K562 (cell line): ENCODE measurements at regions not wholly inside any gene's neighbourhood (a gene's known extent, or its start where the extent isn't known, plus 50 kb on each side); places are given as distances from the start of the nearest gene placed in this dataset.

Experiments used
- ASH1L ChIP-seq: fragments of 450-650 bp; IDR thresholded peaks from 2 replicates; pipeline ENCODE4 v1.6.1; 2018; ENCODE audit warnings: borderline replicate concordance, mild to moderate bottlenecking, low read depth; ENCODE audit not compliant: partially characterized antibody
- KDM4B ChIP-seq, 2 experiments: fragments of 450-650 bp in 1 of 2; sonication (generic) in 1 of 2; IDR thresholded peaks; 2 replicates each; pipeline ENCODE4 v1.6.1; 2016 to 2017; ENCODE audit warnings: borderline replicate concordance in 2 of 2, antibody characterized with exemption in 1 of 2, low read depth in 1 of 2, mild to moderate bottlenecking in 1 of 2
- MAFG ChIP-seq: fragments of 450-650 bp; conservative IDR thresholded peaks from 2 replicates; pipeline ENCODE4 v1.6.1; 2016; ENCODE audit warnings: missing genetic modification characterization, missing compliant biosample characterization
- MTA1 ChIP-seq: fragments of 450-650 bp; IDR thresholded peaks from 2 replicates; pipeline ENCODE4 v1.6.1; 2017; ENCODE audit warnings: borderline replicate concordance
- RCOR1 ChIP-seq, 2 experiments: IDR thresholded peaks; 2 replicates each; pipeline ENCODE4 v1.6.1; 2012; ENCODE audit warnings: low read depth in 2 of 2, low read length in 2 of 2, borderline replicate concordance in 1 of 2, improper control_type of control experiment in 1 of 2
- SOX6 ChIP-seq: fragments of 450-650 bp; IDR thresholded peaks from 2 replicates; pipeline ENCODE4 v1.6.1; 2014; ENCODE audit warnings: mild to moderate bottlenecking
- ZNF311 ChIP-seq: fragments of 250-450 bp; sonication (Bioruptor Pico); IDR thresholded peaks from 2 replicates; pipeline ENCODE4 v1.4.0; 2020; ENCODE audit warnings: mild to moderate bottlenecking, moderate library complexity
- TF ChIP-seq, protein P1 (sequence below): IDR thresholded peaks from 2 replicates; pipeline ENCODE4 v1.6.1; 2011; ENCODE audit not compliant: insufficient read length; ENCODE audit errors: extremely low read depth
- TF ChIP-seq, protein P2 (sequence below), 3 experiments: IDR thresholded peaks in 2 of 3; conservative IDR thresholded peaks in 1 of 3; 2 replicates each; pipeline ENCODE4 v1.5.1; 2011 to 2012; ENCODE audit warnings: low read length in 3 of 3, mild to moderate bottlenecking in 3 of 3, control low read depth in 2 of 3, improper control_type of control experiment in 1 of 3, inconsistent platforms in 1 of 3, low read depth in 1 of 3, mixed read lengths in 1 of 3, moderate library complexity in 1 of 3; ENCODE audit not compliant: insufficient read depth in 2 of 3

DNA sequence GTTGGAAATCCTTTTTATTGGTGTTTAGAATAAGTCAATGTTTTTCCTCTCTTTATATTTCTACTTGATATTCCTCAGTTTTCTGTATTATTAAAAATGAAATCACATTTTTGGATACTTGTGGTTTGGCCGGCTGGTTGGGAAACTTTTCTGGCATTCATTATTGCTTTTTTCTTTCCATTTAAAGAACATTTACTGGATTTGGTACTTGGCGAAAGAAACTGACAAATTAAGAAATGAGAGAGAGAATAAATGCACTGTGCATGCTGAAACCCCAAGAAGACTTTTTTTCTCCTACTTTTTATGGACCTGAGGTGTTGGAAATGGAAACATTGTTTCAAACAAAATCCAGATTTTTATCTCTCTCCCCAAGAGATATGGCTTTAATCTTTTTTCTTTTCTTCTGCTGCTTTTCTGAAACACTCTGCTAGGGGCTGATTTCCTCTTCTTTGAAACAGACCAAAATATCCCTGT, 128.4 kb downstream of the SNX18 start:
- TF ChIP-seq RCOR1 (IDR thresholded peaks at IDR 0.05; ENCODE audit: borderline replicate concordance in 1 of 2, low read depth in 2 of 2, low read length in 2 of 2) (no peak), MTA1 (no peak), SOX6 (no peak), ASH1L (no peak), KDM4B (IDR thresholded peaks at IDR 0.05; ENCODE audit: borderline replicate concordance in 2 of 2, low read depth in 1 of 2) (no peak), MAFG (no peak), ZNF311 (CRISPR knock-in tag) (no peak)
- TF ChIP-seq, protein P1, sequence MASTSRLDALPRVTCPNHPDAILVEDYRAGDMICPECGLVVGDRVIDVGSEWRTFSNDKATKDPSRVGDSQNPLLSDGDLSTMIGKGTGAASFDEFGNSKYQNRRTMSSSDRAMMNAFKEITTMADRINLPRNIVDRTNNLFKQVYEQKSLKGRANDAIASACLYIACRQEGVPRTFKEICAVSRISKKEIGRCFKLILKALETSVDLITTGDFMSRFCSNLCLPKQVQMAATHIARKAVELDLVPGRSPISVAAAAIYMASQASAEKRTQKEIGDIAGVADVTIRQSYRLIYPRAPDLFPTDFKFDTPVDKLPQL: no peak
- TF ChIP-seq, protein P2, sequence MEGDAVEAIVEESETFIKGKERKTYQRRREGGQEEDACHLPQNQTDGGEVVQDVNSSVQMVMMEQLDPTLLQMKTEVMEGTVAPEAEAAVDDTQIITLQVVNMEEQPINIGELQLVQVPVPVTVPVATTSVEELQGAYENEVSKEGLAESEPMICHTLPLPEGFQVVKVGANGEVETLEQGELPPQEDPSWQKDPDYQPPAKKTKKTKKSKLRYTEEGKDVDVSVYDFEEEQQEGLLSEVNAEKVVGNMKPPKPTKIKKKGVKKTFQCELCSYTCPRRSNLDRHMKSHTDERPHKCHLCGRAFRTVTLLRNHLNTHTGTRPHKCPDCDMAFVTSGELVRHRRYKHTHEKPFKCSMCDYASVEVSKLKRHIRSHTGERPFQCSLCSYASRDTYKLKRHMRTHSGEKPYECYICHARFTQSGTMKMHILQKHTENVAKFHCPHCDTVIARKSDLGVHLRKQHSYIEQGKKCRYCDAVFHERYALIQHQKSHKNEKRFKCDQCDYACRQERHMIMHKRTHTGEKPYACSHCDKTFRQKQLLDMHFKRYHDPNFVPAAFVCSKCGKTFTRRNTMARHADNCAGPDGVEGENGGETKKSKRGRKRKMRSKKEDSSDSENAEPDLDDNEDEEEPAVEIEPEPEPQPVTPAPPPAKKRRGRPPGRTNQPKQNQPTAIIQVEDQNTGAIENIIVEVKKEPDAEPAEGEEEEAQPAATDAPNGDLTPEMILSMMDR (IDR thresholded peaks at IDR 0.05 in 2 of 3, conservative IDR thresholded peaks at IDR 0.05 in 1 of 3; ENCODE audit: insufficient read depth in 2 of 3, low read depth in 1 of 3, low read length in 3 of 3): no peak
